Spinal cord (tissue), 9 donors: ENCODE measurements at regions not wholly inside any gene's neighbourhood (a gene's known extent, or its start where the extent isn't known, plus 50 kb on each side); places are given as distances from the start of the nearest gene placed in this dataset.

Experiments used
- DNase-seq, 6 donors: peaks; one replicate each; pipeline versions ENCODE4 v3.0.0 to v3.0.0-alpha.2; 2013 to 2015; ENCODE audit warnings: low spot score in 6 of 6, low read depth in 4 of 6
- H3K27ac ChIP-seq: one replicate; pipeline ENCODE4 v1.5.1; 2013; ENCODE audit warnings: low read depth, low read length, control low read depth
- H3K27me3 ChIP-seq: one replicate; pipeline ENCODE4 v1.6.1; 2013; ENCODE audit warnings: low read length; ENCODE audit not compliant: control insufficient read depth, insufficient read depth
- H3K36me3 ChIP-seq: one replicate; pipeline ENCODE4 v1.6.1; 2013; ENCODE audit warnings: low read length; ENCODE audit not compliant: control insufficient read depth, insufficient read depth
- H3K4me1 ChIP-seq: one replicate; pipeline ENCODE4 v1.6.1; 2013; ENCODE audit warnings: low read length; ENCODE audit not compliant: control insufficient read depth, insufficient read depth
- H3K4me3 ChIP-seq: one replicate; pipeline ENCODE4 v1.5.1; 2013; ENCODE audit warnings: low read depth, low read length, control low read depth
- H3K9me3 ChIP-seq: one replicate; pipeline ENCODE4 v1.6.1; 2013; ENCODE audit warnings: low read length; ENCODE audit not compliant: control insufficient read depth, insufficient read depth
- WGBS: methylation state at CpG from one replicate; pipeline ENCODE4 v1.1.5; 2013; ENCODE audit warnings: missing lambda C conversion rate; ENCODE audit not compliant: insufficient coverage; 5-methylcytosine and 5-hydroxymethylcytosine counted together
- donor health status: healthy.

DNA sequence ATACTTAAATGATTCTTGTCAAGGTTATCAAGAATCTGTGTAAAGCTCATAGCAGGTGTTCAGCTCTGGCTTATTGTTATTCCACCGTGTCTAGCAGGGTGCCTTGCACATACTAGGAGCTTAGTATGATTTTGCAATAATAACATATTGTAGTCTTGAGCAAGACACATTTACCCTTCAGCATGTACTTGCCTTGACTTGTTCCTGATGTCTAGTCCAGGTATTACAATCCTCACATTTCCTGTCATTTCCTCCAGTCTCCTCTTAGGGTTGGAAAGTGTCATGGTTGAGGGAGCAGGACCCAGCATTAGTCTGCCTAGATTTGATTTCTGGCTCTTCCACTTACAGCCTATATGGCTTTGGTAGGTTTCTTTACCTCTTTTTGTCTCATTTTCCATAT, 246.1 kb downstream of the RAD51AP2 start:
- DNase-seq = no peak
- WGBS = no CpG with 5 or more reads among the region's 1 CpG
- Histone ChIP-seq H3K36me3 (no peaks in the 10 kb centered on the region), H3K4me1 (no peaks in the 10 kb centered on the region), H3K27ac (no peak overlapping the region), H3K4me3 (no peak overlapping the region), H3K9me3 (no peaks in the 10 kb centered on the region), H3K27me3 (no peaks in the 10 kb centered on the region)

DNA sequence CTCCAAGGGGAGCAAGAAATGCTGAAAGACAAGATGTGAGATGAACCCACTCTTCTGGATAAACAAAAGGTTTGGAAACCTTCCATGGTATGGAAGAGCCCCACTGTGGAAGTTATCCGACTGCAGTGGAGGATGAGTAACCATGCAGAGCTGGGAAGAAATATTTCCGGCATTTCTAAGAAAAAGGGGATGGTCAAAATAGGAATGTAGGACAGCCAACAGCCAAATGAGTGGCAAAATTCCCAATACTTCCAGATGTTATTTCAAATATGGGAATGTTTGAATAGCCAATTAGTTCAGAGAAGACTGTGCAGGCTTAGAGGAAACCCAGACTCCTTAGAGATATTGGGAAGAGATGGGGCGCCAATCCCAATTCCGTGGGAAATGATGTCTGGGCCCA, 246.8 kb downstream of the RAD51AP2 start:
- Histone ChIP-seq H3K9me3 (no peaks in the 10 kb centered on the region), H3K36me3 (no peaks in the 10 kb centered on the region), H3K27ac (no peak overlapping the region), H3K27me3 (no peaks in the 10 kb centered on the region), H3K4me3 (no peak overlapping the region), H3K4me1 (no peaks in the 10 kb centered on the region)
- 100% methylated on average over 1 of the region's 4 CpGs for WGBS
- DNase-seq = no peak

DNA sequence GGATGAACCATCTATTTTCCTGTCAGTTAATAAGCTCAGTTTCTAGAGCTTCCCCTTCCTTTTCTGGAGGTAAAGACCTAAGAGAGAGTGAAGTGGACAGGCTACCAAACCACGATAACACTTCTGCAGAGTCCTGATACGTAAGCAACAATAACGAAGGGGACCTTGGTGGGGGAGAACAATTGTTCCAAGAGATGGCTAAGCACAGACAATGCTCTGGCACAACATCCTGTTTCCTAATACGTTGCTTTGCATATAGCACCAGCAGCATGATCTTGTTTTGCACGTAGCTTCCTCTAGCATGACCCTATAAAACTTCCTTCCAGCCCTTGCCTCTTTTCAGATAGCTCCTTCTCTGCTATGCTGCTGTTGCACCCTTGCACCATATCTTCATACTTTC, 247.3 kb downstream of the RAD51AP2 start:
- Histone ChIP-seq H3K27ac (no peak overlapping the region), H3K4me1 (no peaks in the 10 kb centered on the region), H3K27me3 (no peaks in the 10 kb centered on the region), H3K9me3 (no peaks in the 10 kb centered on the region), H3K36me3 (no peaks in the 10 kb centered on the region), H3K4me3 (no peak overlapping the region)
- 93% methylated on average over 5 of the region's 5 CpGs for WGBS
- DNase-seq = no peak

DNA sequence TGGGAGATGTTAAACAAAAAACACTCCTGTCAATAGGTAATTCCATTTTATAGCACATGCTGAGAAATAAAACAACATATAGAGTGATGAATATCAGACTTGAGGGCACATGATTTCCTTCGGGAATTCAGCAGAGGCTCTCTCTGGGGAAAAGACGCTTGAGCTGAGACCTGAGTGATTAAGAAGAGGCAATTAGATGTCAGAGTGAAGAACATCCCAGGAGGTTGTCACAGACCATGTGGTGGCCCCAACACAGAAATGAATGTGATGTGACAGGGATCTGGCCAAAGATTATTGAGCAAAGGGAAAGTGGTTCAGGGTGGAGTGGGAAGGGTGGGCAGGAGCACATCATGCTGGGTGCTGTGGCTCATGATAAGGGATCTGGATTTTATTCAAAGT, 254.7 kb downstream of the RAD51AP2 start:
- DNase-seq = peak in 1 of 6 donors; percentile 13
- WGBS = 86% methylated on average over 2 of the region's 2 CpGs
- Histone ChIP-seq H3K4me1 (no peaks in the 10 kb centered on the region), H3K9me3 (peaks cover 2% of the 10 kb centered on the region), H3K4me3 (no peak overlapping the region), H3K27ac (no peak overlapping the region), H3K27me3 (no peaks in the 10 kb centered on the region), H3K36me3 (no peaks in the 10 kb centered on the region)

DNA sequence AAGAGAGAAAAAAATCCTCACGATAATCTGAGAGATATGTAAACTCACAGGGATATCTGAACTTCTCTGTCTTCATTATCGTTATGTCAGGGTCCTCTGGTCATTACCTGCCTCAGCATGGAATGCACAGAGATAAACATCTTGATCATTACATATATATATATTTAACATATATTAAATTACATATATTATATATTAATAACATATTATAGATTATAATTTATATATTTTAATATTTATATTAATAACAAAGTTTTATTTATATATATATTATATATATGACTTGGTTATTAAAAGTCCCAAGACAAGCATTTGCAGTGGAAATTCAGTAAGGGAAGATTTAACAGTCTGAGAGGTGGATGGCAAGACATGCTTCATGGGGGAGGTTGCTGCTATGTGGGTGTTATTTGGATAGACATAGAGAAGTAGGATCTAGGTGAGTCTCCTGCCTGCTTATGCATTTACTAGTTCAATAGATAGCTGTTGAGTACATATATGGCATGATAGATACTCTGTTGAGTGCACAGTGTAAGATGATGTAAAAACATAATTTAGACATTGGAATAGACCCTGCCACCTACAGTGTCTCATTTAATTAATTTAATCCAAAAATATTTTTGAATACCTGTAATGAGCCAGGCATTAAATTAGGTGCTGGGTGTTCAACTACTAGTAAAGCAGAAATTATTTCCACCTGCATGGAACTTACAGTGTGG, 255.2 kb downstream of the RAD51AP2 start:
- no CpG with 5 or more reads among the region's 2 CpGs for WGBS
- H3K27me3 ChIP-seq = no peaks in the 10 kb centered on the region
- peaks cover 2% of the 10 kb centered on the region for H3K9me3 ChIP-seq
- H3K4me1 ChIP-seq = no peaks in the 10 kb centered on the region
- H3K27ac ChIP-seq = no peak overlapping the region
- DNase-seq = no peak
- H3K36me3 ChIP-seq = no peaks in the 10 kb centered on the region
- H3K4me3 ChIP-seq = no peak overlapping the region

DNA sequence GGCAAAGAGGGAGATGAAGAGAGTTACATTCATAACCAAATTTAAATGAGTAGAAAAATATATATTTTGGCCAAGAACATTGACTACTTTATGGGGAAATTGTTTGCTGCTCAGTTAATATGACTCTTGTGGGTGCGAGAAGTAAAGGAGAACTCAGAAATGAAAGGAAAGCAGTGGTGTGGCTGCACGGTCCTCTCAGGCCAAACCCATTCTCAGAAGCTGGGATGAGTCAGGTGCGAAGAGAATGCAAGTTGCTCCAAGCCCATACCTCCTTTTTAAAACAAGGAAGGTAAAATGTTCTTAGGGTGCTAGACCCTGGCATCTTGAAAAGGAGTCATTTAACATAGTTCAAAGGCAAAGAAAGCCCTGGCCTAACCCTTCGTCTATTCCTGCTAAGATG, 258.6 kb downstream of the RAD51AP2 start:
- DNase-seq = no peak
- Histone ChIP-seq H3K9me3 (peaks cover 2% of the 10 kb centered on the region), H3K4me1 (no peaks in the 10 kb centered on the region), H3K36me3 (no peaks in the 10 kb centered on the region), H3K4me3 (no peak overlapping the region), H3K27ac (no peak overlapping the region), H3K27me3 (no peaks in the 10 kb centered on the region)
- WGBS = 91% methylated on average over 4 of the region's 4 CpGs

DNA sequence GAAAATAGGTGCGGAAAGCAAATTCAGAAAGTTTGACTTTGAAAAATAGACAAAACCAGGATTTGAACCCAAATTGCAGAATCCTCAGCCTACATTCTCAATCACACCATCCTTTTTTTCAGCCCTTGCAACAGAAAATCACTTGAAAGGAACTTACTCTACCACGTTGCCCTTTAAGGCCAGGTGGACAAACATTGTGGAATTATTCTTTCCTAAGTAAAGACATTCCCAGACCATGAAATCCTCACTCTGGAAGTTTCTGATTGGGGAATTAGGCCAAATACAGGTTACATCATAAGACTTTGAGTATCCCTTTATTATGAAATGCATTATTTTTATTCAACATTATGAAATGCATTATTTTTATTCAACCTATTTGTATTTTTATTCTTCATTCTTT, 259.4 kb downstream of the RAD51AP2 start:
- WGBS = 80% methylated on average over 2 of the region's 2 CpGs
- H3K27me3 ChIP-seq = no peaks in the 10 kb centered on the region
- DNase-seq = no peak
- H3K27ac ChIP-seq = no peak overlapping the region
- H3K4me3 ChIP-seq = no peak overlapping the region
- H3K9me3 ChIP-seq = peaks cover 2% of the 10 kb centered on the region
- no peaks in the 10 kb centered on the region for H3K4me1 ChIP-seq
- no peaks in the 10 kb centered on the region for H3K36me3 ChIP-seq

DNA sequence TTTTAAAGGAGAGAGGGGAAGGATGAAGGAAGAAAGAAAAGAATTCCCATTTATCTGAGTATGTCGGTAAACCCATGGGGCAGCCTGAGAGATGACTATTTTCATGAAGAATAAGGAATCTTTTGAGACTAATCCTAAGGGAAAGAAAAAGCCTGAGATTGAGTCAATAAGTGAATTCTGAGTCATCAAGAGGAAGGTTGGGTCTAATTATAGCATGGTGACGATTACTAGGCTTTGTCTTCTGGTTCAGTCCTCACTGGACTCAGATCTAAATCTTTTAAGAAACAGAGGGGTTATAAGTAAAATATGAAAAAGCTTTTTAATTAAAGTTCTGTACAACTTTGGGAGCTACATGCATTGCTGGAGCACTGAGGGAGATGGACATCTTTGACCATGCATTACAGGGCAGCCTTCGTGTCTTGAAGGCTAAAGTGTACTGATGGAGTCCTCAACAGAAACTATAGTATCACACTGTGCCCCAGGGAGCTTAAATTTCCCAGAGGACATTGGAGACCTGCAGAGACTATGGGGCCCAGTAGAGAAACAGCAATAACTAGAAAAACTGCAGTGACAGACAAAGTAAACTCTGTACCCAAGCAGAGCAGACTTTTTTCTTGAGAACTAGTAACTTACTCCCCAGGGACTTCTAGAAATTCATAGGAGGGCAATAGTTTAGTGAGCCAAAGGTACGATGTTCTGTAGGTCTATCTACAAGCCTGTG, 260.9 kb downstream of the RAD51AP2 start:
- Histone ChIP-seq H3K27ac (no peak overlapping the region), H3K9me3 (peaks cover 2% of the 10 kb centered on the region), H3K4me3 (no peak overlapping the region), H3K4me1 (no peaks in the 10 kb centered on the region), H3K36me3 (no peaks in the 10 kb centered on the region), H3K27me3 (no peaks in the 10 kb centered on the region)
- no peak for DNase-seq
- WGBS = 100% methylated on average over 2 of the region's 4 CpGs

DNA sequence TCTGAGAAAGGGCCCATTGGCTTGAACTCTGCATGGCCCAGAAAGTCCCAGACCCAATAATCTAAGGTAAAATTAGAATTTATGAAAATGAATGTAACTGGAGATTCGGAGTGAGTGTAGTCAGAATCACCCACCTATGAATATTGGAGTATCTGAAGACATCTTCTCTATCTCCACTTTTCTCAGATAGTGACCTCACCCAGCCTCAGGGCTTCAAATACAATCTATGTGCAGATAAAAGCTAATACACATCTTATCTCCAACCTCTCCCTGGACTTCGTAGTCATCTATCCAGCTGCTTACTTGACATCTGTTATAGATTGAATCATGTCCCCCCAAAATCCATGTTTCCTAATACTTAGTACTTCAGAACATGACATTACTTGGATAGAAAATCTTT, 263.2 kb downstream of the RAD51AP2 start:
- 100% methylated on average over 1 of the region's 2 CpGs for WGBS
- no peaks in the 10 kb centered on the region for H3K27me3 ChIP-seq
- H3K4me3 ChIP-seq = no peak overlapping the region
- no peaks in the 10 kb centered on the region for H3K36me3 ChIP-seq
- H3K27ac ChIP-seq = no peak overlapping the region
- peaks cover 2% of the 10 kb centered on the region for H3K9me3 ChIP-seq
- no peak for DNase-seq
- no peaks in the 10 kb centered on the region for H3K4me1 ChIP-seq

DNA sequence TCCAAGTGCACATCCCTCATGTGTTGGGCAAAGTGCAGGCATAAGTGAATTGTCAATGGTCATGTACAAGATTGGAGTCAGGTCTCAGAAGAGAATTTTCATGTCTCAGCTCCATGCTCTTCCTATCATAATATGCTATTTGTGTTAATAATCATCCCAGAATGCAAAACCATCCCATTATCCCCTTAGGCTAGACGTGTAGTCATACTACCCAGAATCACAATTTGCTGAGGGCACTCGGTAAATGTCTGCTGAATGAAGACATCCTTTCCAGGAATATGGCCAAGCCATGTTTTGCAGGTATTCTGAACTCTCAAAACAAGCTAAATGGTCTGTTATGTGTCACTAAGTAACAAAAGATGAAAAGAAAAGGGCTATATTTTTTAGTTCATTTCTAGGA, 263.8 kb downstream of the RAD51AP2 start:
- Histone ChIP-seq H3K27me3 (no peaks in the 10 kb centered on the region), H3K4me3 (no peak overlapping the region), H3K27ac (no peak overlapping the region), H3K36me3 (no peaks in the 10 kb centered on the region), H3K9me3 (no peaks in the 10 kb centered on the region), H3K4me1 (no peaks in the 10 kb centered on the region)
- WGBS = 92% methylated on average over 2 of the region's 2 CpGs
- no peak for DNase-seq
